GM18909 (cell line): ENCODE measurements at regions not wholly inside any gene's neighbourhood (a gene's known extent, or its start where the extent isn't known, plus 50 kb on each side); places are given as distances from the start of the nearest gene placed in this dataset.
"Not testable (repeated sequence)": the region's sequence is repeated elsewhere in the genome, so short reads cannot be mapped to it uniquely, and the experiment has no call there.

Experiments
- ATAC-seq: cut with Tn5 transposase; IDR thresholded peaks from one replicate; pipeline ENCODE4 v1.9.1; 2021; ENCODE audit warnings: mild to moderate bottlenecking; ENCODE audit not compliant: unreplicated experiment, poor library complexity

DNA sequence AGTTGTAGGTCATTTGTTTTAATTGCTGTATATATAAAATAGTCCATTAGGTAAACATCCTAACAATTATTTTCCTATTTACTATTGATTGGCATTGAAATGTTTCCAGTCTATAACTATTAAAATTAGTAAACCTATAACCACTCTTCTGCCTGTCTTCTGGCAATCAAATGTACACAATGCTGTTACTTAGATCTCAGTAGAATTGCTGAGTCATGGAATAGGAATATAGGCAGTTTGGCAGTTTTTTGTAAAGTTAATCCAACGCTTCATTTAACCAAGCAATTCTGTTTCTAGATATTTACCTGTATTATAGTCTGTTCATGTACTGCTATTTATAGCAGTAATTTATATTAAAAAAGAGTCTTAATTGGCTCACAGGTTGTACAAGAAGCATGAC lies 518.1 kb downstream of the DCDC2C start:
- no peak for ATAC-seq

GRCh38 chr2:4221845-4222244 lies 518.5 kb downstream of the DCDC2C start:
- no peak for ATAC-seq

DNA sequence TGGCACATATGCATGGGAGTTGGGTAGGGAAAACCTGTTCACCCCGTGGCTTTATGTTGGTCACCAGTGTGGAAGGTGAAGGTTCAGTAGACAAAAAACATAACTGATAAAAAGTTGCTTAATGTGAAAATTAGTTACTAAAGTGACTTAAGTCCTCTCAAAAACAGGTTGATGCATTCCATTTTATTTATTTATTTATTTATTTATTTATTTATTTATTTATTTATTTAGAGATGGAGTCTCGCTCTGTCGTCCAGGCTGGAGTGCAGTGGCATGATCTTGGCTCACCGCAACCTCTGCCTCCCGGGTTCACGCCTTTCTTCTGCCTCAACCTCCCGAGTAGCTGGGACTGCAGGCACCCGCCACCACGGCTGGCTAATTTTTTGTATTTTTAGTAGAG lies 541.0 kb downstream of the DCDC2C start:
- ATAC-seq = not testable (repeated sequence)

DNA sequence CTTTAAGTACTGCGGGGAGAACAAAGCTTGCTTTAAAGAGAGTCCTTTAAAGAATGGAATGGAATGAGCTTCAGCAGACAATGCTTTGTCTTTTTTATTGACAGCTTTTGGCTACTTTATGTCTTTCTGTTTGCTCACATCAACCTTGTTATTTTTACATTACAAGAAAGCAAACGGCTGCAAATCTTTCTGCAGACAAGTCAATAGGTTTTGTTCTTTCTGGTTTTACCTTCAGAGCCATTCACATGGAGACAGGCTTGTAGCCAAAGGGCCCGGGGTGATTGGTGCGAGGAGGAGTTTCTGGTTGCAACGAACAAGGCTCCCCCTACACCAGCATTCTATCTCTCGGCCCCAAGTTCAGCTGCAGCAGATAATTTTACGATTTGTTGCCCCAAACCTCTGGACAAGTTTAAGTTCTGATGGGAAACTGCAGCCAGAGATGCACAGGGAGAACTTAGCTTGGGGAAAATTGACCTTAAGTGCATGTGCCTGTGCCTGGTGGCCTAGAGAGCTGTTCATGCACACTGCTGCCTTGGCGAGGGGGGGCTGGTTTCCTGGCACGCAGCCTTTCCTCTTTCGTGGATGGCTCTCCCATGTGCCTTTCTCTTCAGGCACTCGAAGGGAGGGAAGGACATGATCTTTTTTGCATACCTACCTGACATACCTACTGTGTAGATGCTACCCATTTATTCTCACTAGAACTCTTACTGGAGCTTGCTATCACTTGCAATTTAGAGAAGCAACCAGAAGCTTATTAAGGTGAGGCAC lies 543.2 kb downstream of the DCDC2C start:
- ATAC-seq = no peak

DNA sequence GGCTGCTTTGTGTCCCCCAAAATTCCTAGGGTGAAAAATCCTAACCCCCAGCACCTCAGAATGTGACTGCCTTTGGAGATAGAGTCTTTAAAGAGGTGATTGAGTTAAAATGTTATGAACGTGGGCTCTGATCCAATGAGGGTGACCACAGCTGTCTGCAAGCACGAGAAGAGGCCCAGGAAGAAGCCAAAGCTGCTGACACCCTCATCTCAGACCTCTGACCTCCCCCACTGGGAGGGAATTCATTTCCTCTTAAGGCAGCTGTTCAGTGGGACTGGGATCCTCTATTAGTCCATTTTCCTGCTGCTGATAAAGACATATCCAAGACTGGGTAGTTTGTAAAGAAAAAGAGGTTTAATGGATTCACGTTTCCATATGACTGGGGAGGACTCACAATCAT lies 544.4 kb downstream of the DCDC2C start:
- ATAC-seq = no peak

DNA sequence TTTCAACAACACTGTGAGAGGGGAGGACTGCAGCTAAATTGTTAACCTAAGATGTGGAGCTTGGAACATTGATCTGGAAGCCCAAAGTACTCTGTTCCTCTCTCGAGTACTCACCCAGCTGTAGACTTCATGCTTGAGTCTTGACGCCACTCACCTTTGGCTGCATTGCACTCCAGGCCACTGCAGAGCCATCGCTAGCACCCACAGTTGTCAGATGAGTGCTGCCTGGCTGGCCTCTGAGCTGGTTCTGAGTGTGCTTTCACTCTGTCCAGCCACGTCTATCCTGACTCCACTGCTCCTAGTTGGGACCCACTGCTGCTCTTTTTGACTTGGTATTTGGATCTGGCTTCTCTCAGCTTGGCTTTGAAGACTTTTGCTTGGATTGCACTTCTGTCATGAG lies 552.1 kb downstream of the DCDC2C start:
- no peak for ATAC-seq

DNA sequence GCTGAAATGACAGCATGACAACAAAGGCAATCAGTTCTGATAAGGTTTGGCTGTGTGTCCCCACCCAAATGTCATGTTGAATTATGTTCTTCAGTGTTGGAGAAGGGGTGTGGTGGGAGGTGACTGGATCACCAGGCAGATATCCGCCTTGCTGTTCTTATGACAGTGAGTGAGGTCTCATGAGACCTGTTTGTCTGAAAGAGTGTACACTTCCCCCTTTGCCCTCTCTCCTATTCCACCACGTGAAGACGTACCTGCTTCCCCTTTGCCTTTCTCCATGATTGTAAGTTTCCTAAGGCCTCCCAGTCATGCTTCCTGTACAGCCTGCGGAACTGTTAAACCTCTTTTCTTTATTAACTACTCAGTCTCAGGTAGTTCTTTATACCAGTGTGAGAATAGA lies 553.0 kb downstream of the DCDC2C start:
- ATAC-seq = no peak

DNA sequence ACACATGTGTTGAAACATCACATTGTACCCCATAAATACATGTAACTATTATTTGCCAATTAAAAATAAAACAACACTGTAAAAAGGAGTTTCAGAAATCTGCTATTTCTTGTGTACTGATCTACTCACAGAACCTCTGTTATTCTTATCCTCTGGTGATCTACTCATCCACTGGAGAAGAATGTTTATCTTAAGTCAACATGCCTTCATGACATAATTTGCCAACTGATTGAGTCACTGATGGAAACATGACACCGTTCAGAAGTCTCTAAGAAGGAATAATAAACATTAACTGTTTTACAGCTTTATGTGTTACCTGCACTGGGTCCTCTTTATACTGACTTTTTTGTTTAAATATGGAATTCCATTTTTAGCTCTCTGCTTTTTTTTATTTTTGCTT lies 555.2 kb downstream of the DCDC2C start:
- ATAC-seq = no peak

- no peak for ATAC-seq
These were observed 562.6 kb downstream of the DCDC2C start for GRCh38 chr2:4265936-4266335.

DNA sequence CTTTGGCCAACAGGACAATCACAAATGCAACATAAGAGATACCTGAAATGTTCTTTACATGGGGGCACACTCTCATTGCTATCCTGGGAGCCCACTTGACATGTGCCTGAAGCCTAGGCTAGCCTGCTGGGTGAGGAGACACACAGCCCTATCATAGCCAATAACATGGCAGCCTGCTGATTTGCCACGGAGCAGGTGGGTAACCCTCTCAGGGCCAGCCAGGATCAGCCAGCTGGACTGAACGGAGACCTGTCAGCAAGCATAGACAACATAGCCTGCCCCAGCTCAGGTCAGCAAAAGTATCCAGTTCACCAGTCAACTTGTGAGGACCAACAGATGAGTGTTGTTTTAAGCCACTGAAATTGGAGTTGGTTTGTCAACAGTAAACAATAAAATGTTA lies 566.5 kb downstream of the DCDC2C start:
- no peak for ATAC-seq

DNA sequence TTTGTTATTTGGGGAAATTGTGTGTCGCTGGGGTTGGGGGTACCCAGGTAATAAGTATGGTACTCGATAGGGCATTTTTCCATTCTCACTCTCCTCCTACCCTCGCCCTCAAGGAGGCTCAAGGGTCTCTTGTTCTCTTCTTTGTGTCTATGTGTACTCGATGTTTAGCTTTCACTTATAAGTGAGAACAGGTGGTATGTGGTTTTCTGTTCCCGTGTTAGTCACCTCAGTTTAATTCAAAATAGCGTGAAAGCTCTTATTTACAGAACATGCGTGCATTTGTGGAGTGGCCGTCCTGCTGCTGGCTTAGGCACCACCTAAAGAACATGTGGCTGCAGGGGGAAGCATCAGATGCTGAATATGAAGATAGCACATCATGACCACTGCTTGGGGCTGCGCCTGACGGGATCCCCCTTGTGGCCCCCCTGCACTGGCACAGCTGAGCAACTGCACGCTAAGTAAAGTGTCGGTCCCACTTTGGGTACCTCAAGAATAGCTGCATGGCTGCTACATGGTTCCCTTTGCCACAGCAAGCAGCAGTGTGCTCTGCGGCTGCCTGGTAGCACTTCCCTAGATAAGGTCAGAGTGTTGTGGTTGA lies 569.0 kb downstream of the DCDC2C start:
- no peak for ATAC-seq

DNA sequence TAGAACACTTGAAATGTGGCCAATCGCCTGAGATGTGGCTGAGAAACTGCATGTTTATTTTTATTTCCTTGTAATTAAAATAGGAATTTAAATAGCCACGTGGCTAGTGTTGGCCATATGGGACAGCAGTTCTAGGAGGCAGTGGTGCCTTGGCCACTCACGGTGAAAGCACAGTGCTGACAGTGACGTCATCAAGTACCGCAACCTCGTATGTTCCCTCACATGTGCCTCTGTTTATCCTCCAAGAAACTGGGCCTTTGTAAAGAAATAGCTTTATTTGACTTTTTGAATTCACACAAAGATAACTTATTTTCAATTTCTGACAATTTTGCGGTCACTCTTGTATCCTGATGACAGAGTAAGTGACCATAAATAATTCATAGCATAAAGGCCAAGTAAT lies 575.0 kb downstream of the DCDC2C start:
- ATAC-seq = no peak

DNA sequence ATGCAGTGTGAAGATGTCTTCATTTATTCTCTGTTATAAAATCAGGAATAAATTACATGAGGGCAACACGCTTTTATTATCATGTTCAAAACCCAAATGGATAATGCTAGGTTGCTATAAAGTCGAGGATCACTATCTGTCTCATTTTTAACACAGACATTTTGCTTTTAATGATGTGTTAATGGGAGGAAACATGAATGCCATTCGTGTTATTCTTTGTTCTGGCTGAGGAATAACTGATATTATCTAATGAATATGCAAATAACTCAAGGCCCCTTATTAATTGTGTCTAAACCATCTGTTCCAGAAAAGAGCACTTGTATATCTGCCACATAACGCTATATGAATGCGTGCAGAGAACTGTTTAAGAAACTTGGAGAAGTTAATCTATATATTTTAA lies 576.1 kb downstream of the DCDC2C start:
- no peak for ATAC-seq

DNA sequence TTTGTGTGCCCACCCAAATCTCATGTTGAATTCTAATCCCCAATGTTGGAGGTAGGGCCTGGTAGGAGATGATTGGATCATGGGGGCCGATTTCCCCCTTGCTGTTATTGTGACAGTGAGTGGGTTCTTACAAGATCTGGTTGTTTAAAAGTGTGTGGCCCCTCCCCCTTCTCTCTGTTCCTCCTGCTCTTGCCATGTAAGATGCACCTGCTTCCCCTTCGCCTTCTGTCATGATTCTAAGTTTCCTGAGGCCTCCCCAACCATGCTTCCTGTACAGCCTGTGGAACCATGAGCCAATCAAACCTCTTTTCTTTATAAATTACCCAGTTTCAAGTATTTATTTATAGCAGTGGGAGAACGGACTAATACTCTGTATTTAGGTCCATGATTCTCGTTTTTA lies 588.1 kb downstream of the DCDC2C start:
- ATAC-seq = no peak

DNA sequence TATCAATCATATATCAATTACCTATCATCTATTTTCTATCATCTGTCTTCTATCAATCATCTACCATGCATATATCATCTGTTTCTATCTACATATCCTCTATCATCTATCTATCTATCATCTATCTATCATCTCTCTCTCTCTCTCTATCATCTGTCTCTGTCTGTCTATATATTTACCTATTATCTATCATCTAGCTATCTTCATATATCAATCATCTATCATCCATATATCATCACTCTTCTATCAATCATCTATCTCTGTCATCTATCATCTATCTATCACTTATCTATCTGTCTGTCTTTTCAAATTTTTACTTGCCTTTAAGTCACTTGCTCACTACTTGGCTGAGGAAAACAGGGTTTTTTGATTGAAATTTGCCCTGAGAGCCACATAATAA lies 592.3 kb downstream of the DCDC2C start:
- ATAC-seq = no peak

- ATAC-seq = no peak
These were observed 597.2 kb downstream of the DCDC2C start for GRCh38 chr2:4300616-4301015.

GRCh38 chr2:4324531-4324930 lies 621.2 kb downstream of the DCDC2C start:
- ATAC-seq = no peak

DNA sequence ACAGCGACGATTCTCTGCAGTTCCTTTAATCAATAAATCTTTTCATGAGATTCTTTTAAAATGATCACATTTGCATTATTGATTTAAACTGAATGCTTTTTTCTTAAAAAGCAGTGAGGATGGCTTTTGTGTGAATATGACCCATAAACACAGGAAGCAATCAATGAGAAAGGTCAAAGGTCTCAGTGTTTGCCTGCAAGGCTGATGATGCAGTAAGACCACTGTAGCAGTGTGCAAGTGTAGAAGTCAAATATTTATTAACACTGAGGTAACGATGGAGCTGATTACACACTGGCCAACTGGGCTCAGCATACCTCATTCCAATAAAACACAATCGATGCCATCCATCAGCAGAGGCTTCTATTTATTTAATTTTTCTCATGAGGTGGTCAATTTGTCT lies 633.5 kb downstream of the DCDC2C start:
- ATAC-seq = no peak

DNA sequence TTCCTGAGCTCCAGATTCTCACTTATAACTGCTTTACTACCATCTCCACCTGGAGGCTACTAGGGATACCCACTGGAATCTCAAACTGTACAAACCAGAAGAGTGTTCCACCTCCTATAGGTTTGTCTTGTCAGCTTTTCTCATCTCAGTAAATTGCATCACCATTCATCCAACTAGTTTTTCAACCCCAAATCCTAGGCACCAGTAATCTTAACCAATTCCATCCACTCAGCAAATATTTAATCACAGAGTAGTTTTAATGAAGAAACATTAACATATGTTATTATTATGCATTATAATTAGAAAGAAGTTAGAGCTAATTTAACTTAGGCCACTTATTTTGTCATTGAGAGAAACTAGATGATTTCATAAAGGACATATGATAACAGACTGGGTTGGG lies 635.0 kb downstream of the DCDC2C start:
- no peak for ATAC-seq

GRCh38 chr2:4340536-4340935 lies 637.2 kb downstream of the DCDC2C start:
- ATAC-seq = no peak

DNA sequence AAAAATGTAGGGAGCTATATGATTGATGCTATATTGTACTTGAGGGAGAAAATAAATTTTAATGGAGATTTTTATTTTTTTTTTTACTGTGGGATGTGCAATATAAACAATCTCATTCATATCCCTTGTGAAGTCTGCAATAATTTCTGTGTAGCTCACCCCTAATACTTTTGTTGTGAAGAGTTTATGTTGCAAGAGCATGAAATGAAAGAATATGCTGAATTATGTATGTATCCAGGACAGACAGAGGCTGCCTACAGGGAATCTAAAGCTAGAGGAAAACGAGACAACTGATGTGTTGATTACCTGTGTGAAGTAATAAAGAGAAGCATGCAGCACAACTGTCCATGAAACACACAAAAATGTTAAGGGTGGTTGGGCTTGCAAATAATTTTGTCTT lies 643.3 kb downstream of the DCDC2C start:
- no peak for ATAC-seq

DNA sequence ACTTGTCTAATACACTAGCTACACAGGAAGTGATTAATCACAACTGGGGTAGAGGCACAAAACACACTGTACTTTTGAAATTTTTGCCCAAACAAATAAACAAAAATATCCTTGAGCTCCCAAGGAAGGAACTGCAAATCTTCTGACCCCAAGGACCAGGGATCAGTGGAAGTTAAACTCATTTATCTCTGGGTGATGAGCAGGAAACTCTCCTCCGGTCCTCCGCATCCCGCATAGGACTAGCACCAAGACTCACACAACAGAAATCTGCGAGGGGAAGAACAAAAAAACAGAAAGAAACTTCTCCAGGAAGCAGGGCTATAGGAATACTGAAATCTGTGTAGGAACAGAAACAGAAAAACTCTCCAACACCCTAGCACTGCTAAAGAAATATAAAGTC lies 650.3 kb downstream of the DCDC2C start:
- no peak for ATAC-seq
